ENCODE measurements at regions not wholly inside any gene's neighbourhood (a gene's known extent, or its start where the extent isn't known, plus 50 kb on each side); places are given as distances from the start of the nearest gene placed in this dataset.

GRCh38 chr5:128591598-128592455 lies 53.8 kb upstream of the FBN2 start:
- no peaks in the 10 kb centered on the region for H3K9me3 Mint-ChIP-seq
- DNase-seq (ENCODE audit: low spot score in 2 of 2, unreplicated experiment in 2 of 2), result no peak
- no peak overlapping the region for H3K4me3 Mint-ChIP-seq
- H3K4me1 Mint-ChIP-seq, result peaks cover 21% of the 10 kb centered on the region
- H3K27ac Mint-ChIP-seq, result no peak overlapping the region
- H3K36me3 Mint-ChIP-seq, result no peaks in the 10 kb centered on the region
- no peak for TF ChIP-seq CTCF (IDR thresholded peaks at IDR 0.05; ENCODE audit: unreplicated experiment)
- H3K27me3 Mint-ChIP-seq (ENCODE audit: low read depth), result no peaks in the 10 kb centered on the region

- TF ChIP-seq CTCF (IDR thresholded peaks at IDR 0.05; ENCODE audit: unreplicated experiment), result no peak
- H3K27me3 Mint-ChIP-seq (ENCODE audit: low read depth), result no peaks in the 10 kb centered on the region
- DNase-seq (ENCODE audit: low spot score in 2 of 2, unreplicated experiment in 2 of 2), result peak in 1 of 2 experiments; percentile 52
- no peaks in the 10 kb centered on the region for H3K36me3 Mint-ChIP-seq
- H3K4me3 Mint-ChIP-seq, result no peak overlapping the region
- peaks cover 32% of the 10 kb centered on the region for H3K4me1 Mint-ChIP-seq
- H3K9me3 Mint-ChIP-seq, result peaks cover 11% of the 10 kb centered on the region
- peak overlapping the region; percentile 83 for H3K27ac Mint-ChIP-seq
These were observed 58.0 kb upstream of the FBN2 start for GRCh38 chr5:128596071-128596470.

- Mint-ChIP-seq H3K27ac (no peak overlapping the region), H3K36me3 (peaks cover 1% of the 10 kb centered on the region), H3K27me3 (ENCODE audit: low read depth) (no peaks in the 10 kb centered on the region), H3K4me3 (no peak overlapping the region), H3K4me1 (peaks cover 32% of the 10 kb centered on the region), H3K9me3 (peaks cover 19% of the 10 kb centered on the region)
- no peak for DNase-seq (ENCODE audit: low spot score in 2 of 2, unreplicated experiment in 2 of 2)
- TF ChIP-seq CTCF (IDR thresholded peaks at IDR 0.05; ENCODE audit: unreplicated experiment), result no peak
These were observed 59.1 kb upstream of the FBN2 start for GRCh38 chr5:128597156-128597555.

- Mint-ChIP-seq H3K4me1 (peaks cover 4% of the 10 kb centered on the region), H3K36me3 (peaks cover 3% of the 10 kb centered on the region), H3K27me3 (ENCODE audit: low read depth) (no peaks in the 10 kb centered on the region), H3K9me3 (peaks cover 30% of the 10 kb centered on the region), H3K27ac (no peak overlapping the region), H3K4me3 (no peak overlapping the region)
- no peak for DNase-seq (ENCODE audit: low spot score in 2 of 2, unreplicated experiment in 2 of 2)
- TF ChIP-seq CTCF (IDR thresholded peaks at IDR 0.05; ENCODE audit: unreplicated experiment), result no peak
These were observed 75.1 kb upstream of the FBN2 start for GRCh38 chr5:128613128-128613527.

GRCh38 chr5:128613766-128614165 lies 75.7 kb upstream of the FBN2 start:
- no peak for TF ChIP-seq CTCF (IDR thresholded peaks at IDR 0.05; ENCODE audit: unreplicated experiment)

More at GRCh38 chr5:128613766-128614165, 75.7 kb upstream of the FBN2 start:
- peaks cover 3% of the 10 kb centered on the region for H3K36me3 Mint-ChIP-seq
- DNase-seq (ENCODE audit: low spot score in 2 of 2, unreplicated experiment in 2 of 2), result no peak
- peaks cover 4% of the 10 kb centered on the region for H3K4me1 Mint-ChIP-seq
- no peaks in the 10 kb centered on the region for H3K27me3 Mint-ChIP-seq (ENCODE audit: low read depth)
- no peak overlapping the region for H3K4me3 Mint-ChIP-seq
- H3K9me3 Mint-ChIP-seq, result peaks cover 24% of the 10 kb centered on the region
- H3K27ac Mint-ChIP-seq, result no peak overlapping the region
